H54 (cell line): ENCODE measurements at regions not wholly inside any gene's neighbourhood (a gene's known extent, or its start where the extent isn't known, plus 50 kb on each side); places are given as distances from the start of the nearest gene placed in this dataset.

Experiments used
- DNase-seq: peaks from one replicate; pipeline ENCODE4 v3.0.0; 2011; ENCODE audit warnings: low spot score, mixed read lengths; ENCODE audit not compliant: insufficient read length
- FAIRE-seq: peaks from 3 replicates; lab custom pipeline; 2011; peaks lifted over from hg19 to GRCh38; lab: Jason Lieb, UNC
- POLR2A ChIP-seq: IDR thresholded peaks from 2 replicates; pipeline ENCODE4 v1.6.1; 2011; ENCODE audit warnings: low read depth, mild to moderate bottlenecking, low read length

GRCh38 chr11:95554911-95555310 is 234.7 kb downstream of the FAM76B start:
- no peak for FAIRE-seq
- no peak for DNase-seq
- no peak for TF ChIP-seq POLR2A

GRCh38 chr11:95549301-95549700 is 240.3 kb downstream of the FAM76B start:
- FAIRE-seq = no peak
- DNase-seq = no peak
- TF ChIP-seq POLR2A = no peak

- TF ChIP-seq POLR2A = no peak
- no peak for FAIRE-seq
- no peak for DNase-seq
Measured at GRCh38 chr11:95548416-95548815, 241.2 kb downstream of the FAM76B start.

- FAIRE-seq (no peak), DNase-seq (no peak)
- no peak for TF ChIP-seq POLR2A
Measured at GRCh38 chr11:95547976-95548375, 241.6 kb downstream of the FAM76B start.

GRCh38 chr11:95547186-95547585 is 242.4 kb downstream of the FAM76B start:
- DNase-seq (no peak), FAIRE-seq (no peak)
- no peak for TF ChIP-seq POLR2A

DNA sequence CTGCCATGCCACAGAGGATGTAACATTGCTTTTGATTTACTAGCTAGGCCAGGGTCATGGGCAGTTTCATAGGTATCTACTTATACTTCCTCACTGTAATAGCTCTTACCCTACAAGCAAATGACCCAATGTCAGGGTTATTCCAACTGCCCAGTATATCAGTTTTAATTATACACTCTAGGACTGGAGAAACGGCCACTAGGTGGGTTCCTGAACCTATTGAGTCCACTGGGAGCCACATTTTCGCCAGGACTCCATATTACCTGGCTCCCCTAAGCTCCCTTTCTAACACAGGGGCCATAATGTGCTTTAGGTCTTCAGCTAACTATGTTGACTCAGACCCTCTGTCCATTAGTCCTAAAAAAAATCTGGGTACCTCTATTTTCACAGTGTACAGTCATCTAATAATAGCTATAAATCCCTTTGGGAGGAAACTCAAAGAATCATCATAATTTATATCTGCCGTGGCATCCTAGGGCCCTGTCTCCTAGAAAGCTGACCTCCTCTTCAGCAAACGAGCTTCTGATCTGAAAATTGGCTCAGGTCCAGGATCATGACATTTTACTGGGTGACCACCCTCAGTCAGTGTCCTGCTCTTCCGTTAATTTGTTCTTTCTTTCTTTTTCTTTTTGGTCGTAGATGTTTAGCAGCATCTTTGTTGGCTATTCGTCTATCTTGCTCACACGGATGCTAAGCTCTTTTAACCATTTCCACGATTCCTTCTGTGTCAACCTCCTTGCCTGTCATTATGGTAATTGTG is 244.3 kb downstream of the FAM76B start:
- DNase-seq (no peak), FAIRE-seq (no peak)
- no peak for TF ChIP-seq POLR2A

- no peak for DNase-seq
- TF ChIP-seq POLR2A = no peak
- no peak for FAIRE-seq
Measured at GRCh38 chr11:95544095-95544856, 245.3 kb downstream of the FAM76B start.

DNA sequence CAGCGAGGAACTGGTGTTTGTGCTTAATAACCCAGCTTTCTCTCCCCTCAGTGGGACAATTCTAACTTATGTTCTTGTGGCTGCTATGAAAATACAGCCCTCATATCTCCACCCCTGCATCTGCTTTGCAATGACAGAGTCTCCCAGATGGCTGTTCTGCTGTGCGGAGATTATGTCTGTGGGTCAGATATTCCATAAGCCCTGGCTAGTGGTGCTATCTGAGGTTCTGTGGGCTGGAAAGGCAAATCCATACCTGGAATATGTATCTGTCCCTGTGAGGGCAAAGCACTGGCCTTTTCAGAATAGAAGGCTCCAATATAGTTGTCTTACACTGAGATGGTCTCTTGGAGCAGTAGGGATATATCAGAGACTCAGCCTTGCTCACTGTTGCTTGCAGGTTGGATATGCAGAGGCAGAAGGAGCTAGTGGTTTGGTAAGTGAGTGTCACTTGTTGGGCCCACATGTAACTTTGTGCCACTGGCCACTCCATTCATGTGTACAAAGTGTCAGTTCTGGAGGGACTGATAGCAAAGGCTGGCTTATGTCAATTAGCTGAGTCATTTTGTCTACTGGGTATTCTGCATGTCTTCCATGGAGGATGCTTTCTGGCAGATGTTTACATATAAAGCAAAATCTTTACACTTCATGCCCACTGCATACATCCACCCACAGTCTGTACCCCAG is 246.6 kb downstream of the FAM76B start:
- DNase-seq (no peak), FAIRE-seq (no peak)
- TF ChIP-seq POLR2A = no peak

DNA sequence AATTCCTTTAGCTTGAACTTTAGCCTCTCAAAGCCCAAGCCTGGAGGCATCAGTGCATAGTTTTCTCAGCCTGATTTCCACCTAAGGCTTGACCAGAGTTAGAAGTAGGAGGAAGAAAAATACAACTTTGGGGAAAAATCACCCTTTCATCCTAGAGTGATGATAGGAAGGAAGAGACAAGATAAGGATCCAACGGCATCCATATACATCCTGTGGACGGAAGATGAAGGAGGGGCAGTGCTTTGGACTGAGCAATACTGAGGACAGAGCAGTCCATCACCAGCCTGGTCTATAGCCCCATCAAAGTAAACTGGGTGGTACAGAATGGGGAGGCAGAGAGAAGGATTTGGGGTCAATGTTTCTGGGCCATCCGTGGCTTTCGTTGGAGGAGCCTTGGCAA is 247.9 kb downstream of the FAM76B start:
- no peak for TF ChIP-seq POLR2A
- no peak for FAIRE-seq
- DNase-seq = no peak

DNA sequence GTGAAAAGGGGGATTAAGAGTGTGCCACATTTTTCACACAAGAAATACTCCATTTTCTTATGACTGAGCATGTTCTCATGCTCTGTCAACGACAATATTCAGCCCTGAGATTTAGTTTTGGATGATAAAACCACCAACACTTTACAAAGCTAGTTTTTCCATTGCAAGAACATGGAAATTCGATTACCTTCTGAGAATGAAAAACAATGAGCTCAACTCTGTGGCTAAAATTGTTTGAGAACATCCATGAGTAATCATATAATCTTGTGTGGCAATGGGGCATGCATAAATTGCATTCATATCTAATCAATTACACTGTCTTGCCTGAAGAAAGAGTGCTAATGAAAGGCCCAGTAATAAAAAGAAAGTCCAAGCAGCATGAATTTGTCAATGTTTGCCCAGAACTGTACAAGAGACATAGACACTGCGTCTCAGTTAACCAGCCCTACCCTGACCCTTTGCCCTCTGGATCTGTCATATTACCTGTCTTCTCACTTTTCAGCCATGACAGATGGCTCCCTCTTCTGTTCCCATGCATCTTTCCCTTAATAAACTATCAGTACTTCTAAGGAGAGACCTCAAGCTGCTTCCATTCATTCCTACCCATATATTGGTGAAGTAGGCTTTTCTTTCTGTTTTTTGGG is 253.4 kb downstream of the FAM76B start:
- DNase-seq (no peak), FAIRE-seq (no peak)
- no peak for TF ChIP-seq POLR2A

- no peak for FAIRE-seq
- no peak for DNase-seq
- no peak for TF ChIP-seq POLR2A
Measured at GRCh38 chr11:95534809-95535208, 254.8 kb downstream of the FAM76B start.

DNA sequence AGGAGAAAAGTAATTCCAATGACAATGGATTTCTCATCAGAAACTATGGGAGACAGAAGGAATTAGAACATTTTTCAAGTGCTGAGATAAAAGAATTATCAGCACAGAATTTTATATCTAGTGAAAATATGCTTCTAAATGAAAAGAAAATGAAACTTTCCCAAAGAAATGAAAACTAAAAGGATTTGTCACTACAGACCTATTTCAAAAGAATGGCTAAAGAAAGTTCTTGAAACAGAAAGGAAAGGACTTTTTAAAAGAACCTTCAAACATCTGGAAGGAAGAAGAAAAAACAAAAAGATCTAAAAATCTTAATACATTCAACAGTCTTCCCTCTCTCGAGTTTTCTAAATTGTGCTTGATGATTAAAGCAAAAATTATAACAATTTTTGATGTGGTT is 255.4 kb downstream of the FAM76B start:
- no peak for TF ChIP-seq POLR2A
- DNase-seq = no peak
- no peak for FAIRE-seq

DNA sequence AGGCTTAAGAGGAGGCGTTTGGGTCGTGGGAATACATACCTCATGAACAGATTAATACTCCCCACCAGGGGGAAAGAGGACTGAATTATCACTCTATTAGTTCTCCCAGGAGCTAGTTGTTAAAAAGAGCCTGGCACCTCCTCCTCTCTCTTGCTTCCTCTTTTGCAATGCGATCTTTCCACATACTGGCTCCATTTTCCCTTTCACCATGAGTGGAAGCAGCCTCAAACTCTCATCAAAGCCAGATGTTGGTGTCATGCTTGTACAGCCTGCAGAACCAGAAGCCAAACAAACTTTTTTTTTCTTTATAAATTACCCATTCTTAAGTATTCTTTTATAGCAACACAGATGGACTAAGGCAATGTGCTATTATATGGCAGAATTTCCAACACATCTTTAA is 258.5 kb downstream of the FAM76B start:
- no peak for DNase-seq
- TF ChIP-seq POLR2A = no peak
- FAIRE-seq = no peak

DNA sequence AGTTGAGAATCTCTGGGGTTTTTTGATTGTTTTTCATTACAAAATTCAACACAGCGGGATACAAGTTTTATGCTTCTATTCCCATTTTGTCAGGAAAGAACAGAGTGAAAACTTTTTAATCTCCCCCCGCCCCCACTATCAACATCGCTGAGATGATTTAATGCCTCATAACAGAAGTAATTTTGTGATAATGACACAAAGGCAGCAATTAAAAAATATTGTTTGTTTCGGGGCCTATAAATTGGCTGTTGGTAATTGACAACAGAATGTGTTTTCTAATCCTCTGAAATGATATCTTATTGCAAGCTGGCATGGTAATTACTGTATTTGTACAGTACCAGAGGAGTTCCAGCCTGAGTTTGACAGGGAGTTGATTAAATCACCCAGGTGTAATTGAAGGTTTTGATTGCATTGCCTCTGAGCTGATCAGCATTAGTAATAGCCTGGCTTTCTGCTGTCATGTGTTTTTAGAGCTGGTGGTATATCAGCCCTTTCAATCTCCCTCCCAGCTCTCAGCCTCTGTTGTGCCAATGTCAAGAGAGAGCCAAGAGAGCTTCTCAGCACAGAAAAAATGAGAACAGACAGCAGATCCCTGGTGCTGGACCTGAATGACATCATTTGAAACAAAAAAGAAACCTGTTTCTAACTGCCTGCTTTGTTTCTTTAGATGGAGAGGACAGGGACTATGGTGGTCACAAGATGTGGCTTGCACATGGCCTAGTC is 265.1 kb downstream of the FAM76B start:
- no peak for TF ChIP-seq POLR2A
- DNase-seq (no peak), FAIRE-seq (no peak)
